Osteoblast (primary cell): ENCODE measurements at regions not wholly inside any gene's neighbourhood (a gene's known extent, or its start where the extent isn't known, plus 50 kb on each side); places are given as distances from the start of the nearest gene placed in this dataset.
"Not testable (repeated sequence)": the region's sequence is repeated elsewhere in the genome, so short reads cannot be mapped to it uniquely, and the experiment has no call there.

Experiments used
- DNase-seq: peaks from one replicate; pipeline ENCODE4 v3.0.0; 2011; ENCODE audit warnings: low spot score, mixed read lengths; ENCODE audit not compliant: insufficient read length; ENCODE audit errors: missing footprints
- H2AFZ ChIP-seq: 2 replicates; pipeline ENCODE4 v1.6.0; 2011; ENCODE audit warnings: mild to moderate bottlenecking, low read length
- H3K27ac ChIP-seq: 2 replicates; pipeline ENCODE4 v1.5.1; 2011; ENCODE audit warnings: mild to moderate bottlenecking, low read depth, low read length, moderate library complexity
- H3K27me3 ChIP-seq: 2 replicates; pipeline ENCODE4 v1.6.0; 2012; ENCODE audit warnings: mild to moderate bottlenecking, control low read depth, inconsistent platforms, low read length, moderate library complexity; ENCODE audit not compliant: insufficient read depth
- H3K36me3 ChIP-seq: 2 replicates; pipeline ENCODE4 v1.5.1; 2011; ENCODE audit warnings: mild to moderate bottlenecking, low read length, control low read depth, moderate library complexity; ENCODE audit not compliant: insufficient read depth
- H3K4me1 ChIP-seq: 2 replicates; pipeline ENCODE4 v1.5.1; 2011; ENCODE audit warnings: mild to moderate bottlenecking, low read length, control low read depth, moderate library complexity; ENCODE audit not compliant: insufficient read depth
- H3K4me2 ChIP-seq: 2 replicates; pipeline ENCODE4 v1.6.0; 2011; ENCODE audit warnings: mild to moderate bottlenecking, low read length; ENCODE audit not compliant: insufficient read depth
- H3K4me3 ChIP-seq: fragments of 200-600 bp; sonication (generic); 3 replicates; pipeline ENCODE4 v1.5.1; 2012; ENCODE audit warnings: mild to moderate bottlenecking, low read length, inconsistent platforms; ENCODE audit not compliant: insufficient read depth
- H3K79me2 ChIP-seq: 2 replicates; pipeline ENCODE4 v1.6.0; 2012; ENCODE audit warnings: mild to moderate bottlenecking, low read length, control low read depth, inconsistent platforms; ENCODE audit not compliant: insufficient read depth
- H3K9me3 ChIP-seq: 2 replicates; pipeline ENCODE4 v1.5.1; 2011; ENCODE audit warnings: low read depth, low read length, control low read depth
- H4K20me1 ChIP-seq: 2 replicates; pipeline ENCODE4 v1.6.0; 2012; ENCODE audit warnings: mild to moderate bottlenecking, low read length, control low read depth; ENCODE audit not compliant: insufficient read depth
- CTCF ChIP-seq: IDR thresholded peaks from 2 replicates; pipeline ENCODE4 v1.5.1; 2011; ENCODE audit warnings: mild to moderate bottlenecking, low read depth, low read length, moderate library complexity; ENCODE audit errors: extremely low read depth

- H3K4me1 ChIP-seq: peaks cover 22% of the 10 kb centered on the region
- DNase-seq: no peak
- no peak overlapping the region for H2AFZ ChIP-seq
- no peak overlapping the region for H3K27ac ChIP-seq
- H3K36me3 ChIP-seq: no peaks in the 10 kb centered on the region
- H3K27me3 ChIP-seq: no peaks in the 10 kb centered on the region
- no peak for TF ChIP-seq CTCF
- no peaks in the 10 kb centered on the region for H3K79me2 ChIP-seq
- H3K4me3 ChIP-seq: no peak overlapping the region
- H3K9me3 ChIP-seq: no peaks in the 10 kb centered on the region
- peak overlapping the region; percentile 49 for H3K4me2 ChIP-seq
- H4K20me1 ChIP-seq: no peaks in the 10 kb centered on the region
These were observed 79.1 kb upstream of the C16orf82 start for GRCh38 chr16:26987597-26988010.

GRCh38 chr16:26988186-26988585 is 78.5 kb upstream of the C16orf82 start:
- no peak for TF ChIP-seq CTCF
- no peaks in the 10 kb centered on the region for H3K27me3 ChIP-seq
- H3K27ac ChIP-seq: no peak overlapping the region
- H4K20me1 ChIP-seq: no peaks in the 10 kb centered on the region
- H3K4me3 ChIP-seq: no peak overlapping the region
- DNase-seq: no peak
- no peak overlapping the region for H2AFZ ChIP-seq
- no peaks in the 10 kb centered on the region for H3K9me3 ChIP-seq
- H3K36me3 ChIP-seq: no peaks in the 10 kb centered on the region
- H3K4me2 ChIP-seq: peak overlapping the region; percentile 49
- no peaks in the 10 kb centered on the region for H3K79me2 ChIP-seq
- H3K4me1 ChIP-seq: peaks cover 20% of the 10 kb centered on the region

- not testable (repeated sequence) for H3K27me3 ChIP-seq, H3K9me3 ChIP-seq, DNase-seq, H3K27ac ChIP-seq, H3K79me2 ChIP-seq, H4K20me1 ChIP-seq, H3K4me2 ChIP-seq, H2AFZ ChIP-seq, H3K36me3 ChIP-seq, H3K4me3 ChIP-seq
- peaks cover 22% of the 10 kb centered on the region for H3K4me1 ChIP-seq
These were observed 76.2 kb upstream of the C16orf82 start for GRCh38 chr16:26990384-26991120.

GRCh38 chr16:26992666-26993349 is 73.9 kb upstream of the C16orf82 start:
- H3K4me2 ChIP-seq: no peak overlapping the region
- H2AFZ ChIP-seq: no peak overlapping the region
- no peak for TF ChIP-seq CTCF
- no peak for DNase-seq
- H3K36me3 ChIP-seq: no peaks in the 10 kb centered on the region
- peaks cover 14% of the 10 kb centered on the region for H3K4me1 ChIP-seq
- H4K20me1 ChIP-seq: no peaks in the 10 kb centered on the region
- H3K27me3 ChIP-seq: peaks cover 2% of the 10 kb centered on the region
- H3K79me2 ChIP-seq: no peaks in the 10 kb centered on the region
- H3K9me3 ChIP-seq: no peaks in the 10 kb centered on the region
- H3K27ac ChIP-seq: no peak overlapping the region
- no peak overlapping the region for H3K4me3 ChIP-seq
